DND-41 (cell line): ENCODE measurements at regions not wholly inside any gene's neighbourhood (a gene's known extent, or its start where the extent isn't known, plus 50 kb on each side); places are given as distances from the start of the nearest gene placed in this dataset.

Experiments
- EZH2 ChIP-seq: IDR thresholded peaks from 3 replicates; pipeline ENCODE4 v1.6.1; 2012; ENCODE audit warnings: borderline replicate concordance, low read depth, mild to moderate bottlenecking, moderate library complexity, low read length, inconsistent platforms; ENCODE audit not compliant: severe bottlenecking
- TF ChIP-seq, protein P1 (sequence below): IDR thresholded peaks from 2 replicates; pipeline ENCODE4 v1.5.1; 2012; ENCODE audit warnings: borderline replicate concordance, low read length, moderate library complexity, mild to moderate bottlenecking; ENCODE audit not compliant: poor library complexity, severe bottlenecking; ENCODE audit errors: extremely low read depth

DNA sequence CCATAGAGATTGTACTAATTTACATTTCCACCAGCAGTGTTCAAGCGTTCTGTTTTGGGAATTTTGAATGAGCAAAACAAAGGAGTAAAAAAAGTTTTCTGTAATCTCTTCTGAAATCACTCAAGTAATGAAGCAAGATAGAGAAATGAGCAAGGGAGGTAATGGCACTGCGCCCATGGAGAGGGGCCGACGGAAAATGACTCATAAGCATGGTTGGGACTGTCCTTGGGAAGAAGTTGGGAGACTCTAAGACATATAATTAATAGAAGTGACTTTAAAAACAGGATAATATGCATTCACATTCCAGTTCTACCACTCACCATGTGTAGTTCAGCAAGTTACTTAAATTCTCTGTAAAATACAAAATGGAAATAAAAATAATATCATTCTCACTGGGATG is 62.5 kb upstream of the C5orf46 start:
- TF ChIP-seq, protein P1, sequence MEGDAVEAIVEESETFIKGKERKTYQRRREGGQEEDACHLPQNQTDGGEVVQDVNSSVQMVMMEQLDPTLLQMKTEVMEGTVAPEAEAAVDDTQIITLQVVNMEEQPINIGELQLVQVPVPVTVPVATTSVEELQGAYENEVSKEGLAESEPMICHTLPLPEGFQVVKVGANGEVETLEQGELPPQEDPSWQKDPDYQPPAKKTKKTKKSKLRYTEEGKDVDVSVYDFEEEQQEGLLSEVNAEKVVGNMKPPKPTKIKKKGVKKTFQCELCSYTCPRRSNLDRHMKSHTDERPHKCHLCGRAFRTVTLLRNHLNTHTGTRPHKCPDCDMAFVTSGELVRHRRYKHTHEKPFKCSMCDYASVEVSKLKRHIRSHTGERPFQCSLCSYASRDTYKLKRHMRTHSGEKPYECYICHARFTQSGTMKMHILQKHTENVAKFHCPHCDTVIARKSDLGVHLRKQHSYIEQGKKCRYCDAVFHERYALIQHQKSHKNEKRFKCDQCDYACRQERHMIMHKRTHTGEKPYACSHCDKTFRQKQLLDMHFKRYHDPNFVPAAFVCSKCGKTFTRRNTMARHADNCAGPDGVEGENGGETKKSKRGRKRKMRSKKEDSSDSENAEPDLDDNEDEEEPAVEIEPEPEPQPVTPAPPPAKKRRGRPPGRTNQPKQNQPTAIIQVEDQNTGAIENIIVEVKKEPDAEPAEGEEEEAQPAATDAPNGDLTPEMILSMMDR = no peak
- TF ChIP-seq EZH2 = no peak
